Thyroid gland (tissue), 4 donors: ENCODE measurements at regions not wholly inside any gene's neighbourhood (a gene's known extent, or its start where the extent isn't known, plus 50 kb on each side); places are given as distances from the start of the nearest gene placed in this dataset.

Source experiments
- DNase-seq, 2 donors: peaks; one replicate each; pipeline ENCODE4 v3.0.0-alpha.2; 2019
- H3K27ac ChIP-seq, 3 donors: fragments of 200-600 bp; sonication (generic); 1 replicate in 2 of 3; 2 replicates in 1 of 3; pipeline ENCODE4 v1.5.1; 2016 to 2019; ENCODE audit warnings: mild to moderate bottlenecking in 1 of 3, moderate library complexity in 1 of 3
- H3K27me3 ChIP-seq: fragments of 200-600 bp; sonication (generic); one replicate; pipeline ENCODE4 v1.5.1; 2019
- H3K36me3 ChIP-seq, 2 donors: fragments of 200-600 bp; sonication (generic); one replicate each; pipeline ENCODE4 v1.5.1; 2016 to 2019
- H3K4me1 ChIP-seq, 2 donors: fragments of 200-600 bp; sonication (generic); one replicate each; pipeline ENCODE4 v1.5.1; 2017 to 2019
- H3K4me3 ChIP-seq, 3 donors: fragments of 200-600 bp; sonication (generic); replicated peaks in 1 of 3; 1 replicate in 2 of 3; 2 replicates in 1 of 3; pipeline ENCODE4 v1.5.1; 2016; ENCODE audit warnings: mild to moderate bottlenecking in 1 of 3
- H3K9me3 ChIP-seq: fragments of 200-600 bp; sonication (generic); one replicate; pipeline ENCODE4 v1.5.1; 2017
- CTCF ChIP-seq, 6 experiments: fragments of 200-600 bp in 3 of 6; fragments of 450-650 bp in 3 of 6; sonication (generic) in 3 of 6; IDR thresholded peaks; one replicate each; pipeline ENCODE4 v1.5.1; 2016 to 2019; ENCODE audit warnings: antibody characterized with exemption in 6 of 6, mild to moderate bottlenecking in 2 of 6, inconsistent platforms in 1 of 6, moderate library complexity in 1 of 6
- POLR2A ChIP-seq, 2 donors: fragments of 450-650 bp; IDR thresholded peaks; one replicate each; pipeline ENCODE4 v1.6.1; 2017; ENCODE audit warnings: antibody characterized with exemption in 2 of 2, mild to moderate bottlenecking in 2 of 2, moderate library complexity in 1 of 2
- WGBS, 2 donors: methylation state at CpG; one replicate each; pipeline ENCODE4 v1.1.5; 2017; 5-methylcytosine and 5-hydroxymethylcytosine counted together
- intact Hi-C: fragments of 100-400 bp; cut with DNase I; formaldehyde crosslinking; loops from one replicate; pipeline ENCODE4 v1.15.1; 2023

DNA sequence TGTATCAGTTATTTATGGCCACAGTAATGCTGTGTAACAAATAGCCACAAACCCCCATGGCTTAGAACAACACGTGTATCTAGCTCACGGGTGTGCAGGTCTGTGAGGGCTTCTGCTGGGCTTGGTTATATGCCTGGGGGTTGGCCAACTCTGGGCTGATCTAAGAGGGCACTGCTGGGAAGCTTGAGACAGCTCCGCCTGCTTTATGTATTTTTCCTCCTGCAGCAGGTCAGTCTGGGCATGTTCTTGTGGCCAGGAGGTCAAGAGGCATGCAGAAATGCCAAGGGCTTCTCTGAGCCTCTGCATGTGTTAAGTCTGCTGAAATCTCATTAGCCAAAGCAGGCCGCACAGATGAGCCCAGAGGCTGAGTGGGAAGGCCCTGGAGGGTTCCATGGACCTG, 105.8 kb downstream of the ZNF664 start:
- no peak overlapping the region for H3K4me3 ChIP-seq
- no peaks in the 10 kb centered on the region for H3K4me1 ChIP-seq
- TF ChIP-seq CTCF (IDR thresholded peaks at IDR 0.05), result no peak
- no peak for TF ChIP-seq POLR2A (IDR thresholded peaks at IDR 0.05)
- no peaks in the 10 kb centered on the region for H3K36me3 ChIP-seq
- no peaks in the 10 kb centered on the region for H3K9me3 ChIP-seq
- DNase-seq, result no peak
- no peak overlapping the region for H3K27ac ChIP-seq
- no peaks in the 10 kb centered on the region for H3K27me3 ChIP-seq
- 92 to 93% methylated on average over 4 of the region's 4 CpGs for WGBS, 2 donors
- intact Hi-C loops, result no loop called here

- H3K36me3 ChIP-seq, result no peaks in the 10 kb centered on the region
- intact Hi-C loops, result no loop called here
- no peaks in the 10 kb centered on the region for H3K4me1 ChIP-seq
- H3K27ac ChIP-seq, result no peak overlapping the region
- no peaks in the 10 kb centered on the region for H3K9me3 ChIP-seq
- DNase-seq, result no peak
- H3K27me3 ChIP-seq, result no peaks in the 10 kb centered on the region
- 95 to 96% methylated on average over 3 to 5 of the region's 5 CpGs for WGBS, 2 donors
- no peak overlapping the region for H3K4me3 ChIP-seq
- TF ChIP-seq POLR2A (IDR thresholded peaks at IDR 0.05) (no peak), CTCF (IDR thresholded peaks at IDR 0.05) (no peak)
Observed at GRCh38 chr12:124080649-124081048, 107.6 kb downstream of the ZNF664 start.

GRCh38 chr12:124082012-124082411, 109.0 kb downstream of the ZNF664 start:
- intact Hi-C loops, result no loop called here
- no peak overlapping the region for H3K27ac ChIP-seq
- H3K36me3 ChIP-seq, result no peaks in the 10 kb centered on the region
- no peak overlapping the region for H3K4me3 ChIP-seq
- H3K9me3 ChIP-seq, result no peaks in the 10 kb centered on the region
- no peak for DNase-seq
- 80 to 90% methylated on average over 10 of the region's 10 CpGs for WGBS, 2 donors
- TF ChIP-seq POLR2A (IDR thresholded peaks at IDR 0.05) (no peak), CTCF (IDR thresholded peaks at IDR 0.05) (no peak)
- H3K4me1 ChIP-seq, result no peaks in the 10 kb centered on the region
- H3K27me3 ChIP-seq, result no peaks in the 10 kb centered on the region

DNA sequence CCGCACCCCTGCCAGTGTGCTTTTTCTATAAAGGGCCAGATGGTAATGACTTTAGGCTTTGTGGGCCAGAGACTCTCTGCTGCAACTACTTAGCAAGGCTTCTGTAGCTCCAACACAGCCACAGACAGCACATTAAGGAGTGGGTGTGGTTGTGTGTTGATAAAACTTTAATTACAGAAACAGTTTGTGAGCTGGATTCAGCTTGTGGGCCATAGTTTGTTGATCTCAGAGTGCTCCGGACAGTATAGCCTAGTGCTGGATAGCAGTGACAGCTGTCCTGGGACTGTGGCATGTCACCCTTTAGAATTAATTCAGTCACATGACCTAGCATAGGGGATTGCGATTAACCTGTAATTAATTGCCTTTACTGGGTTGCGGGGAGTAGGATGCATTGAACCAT, 109.7 kb downstream of the ZNF664 start:
- 98% methylated on average over 4 of the region's 4 CpGs for WGBS, 2 donors
- Histone ChIP-seq H3K27me3 (no peaks in the 10 kb centered on the region), H3K4me1 (no peaks in the 10 kb centered on the region), H3K9me3 (no peaks in the 10 kb centered on the region), H3K27ac (no peak overlapping the region), H3K4me3 (no peak overlapping the region), H3K36me3 (no peaks in the 10 kb centered on the region)
- intact Hi-C loops, result no loop called here
- DNase-seq, result no peak
- TF ChIP-seq CTCF (IDR thresholded peaks at IDR 0.05) (no peak), POLR2A (IDR thresholded peaks at IDR 0.05) (no peak)

DNA sequence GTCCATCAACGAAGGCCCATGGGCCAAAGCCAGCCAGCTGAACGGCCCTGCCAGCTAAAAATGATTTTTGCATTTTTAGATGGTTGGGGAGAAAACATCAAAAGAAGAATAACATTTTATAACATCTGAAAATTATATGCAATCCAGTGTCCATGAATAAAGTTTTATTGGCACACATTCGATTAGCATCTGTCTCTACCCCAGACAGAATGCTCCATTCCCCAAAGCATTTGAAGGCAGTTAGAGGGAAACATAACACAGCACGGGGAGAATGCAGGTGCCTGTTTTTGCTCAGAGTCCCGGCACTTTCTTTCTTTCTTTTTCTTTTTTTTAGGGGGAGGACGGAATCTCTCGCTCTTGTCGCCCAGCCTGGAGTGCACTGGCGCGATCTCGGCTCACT, 110.7 kb downstream of the ZNF664 start:
- 83 to 93% methylated on average over 11 of the region's 11 CpGs for WGBS, 2 donors
- TF ChIP-seq POLR2A (IDR thresholded peaks at IDR 0.05), result no peak
- Histone ChIP-seq H3K9me3 (no peaks in the 10 kb centered on the region), H3K36me3 (no peaks in the 10 kb centered on the region), H3K4me1 (no peaks in the 10 kb centered on the region), H3K4me3 (no peak overlapping the region), H3K27me3 (no peaks in the 10 kb centered on the region), H3K27ac (no peak overlapping the region)
- intact Hi-C loops, result no loop called here
- no peak for DNase-seq
